A172 (cell line): ENCODE measurements at regions not wholly inside any gene's neighbourhood (a gene's known extent, or its start where the extent isn't known, plus 50 kb on each side); places are given as distances from the start of the nearest gene placed in this dataset.

Source experiments
- DNase-seq: peaks from one replicate; pipeline ENCODE4 v3.0.0-alpha.2; 2015; ENCODE audit warnings: low spot score

DNA sequence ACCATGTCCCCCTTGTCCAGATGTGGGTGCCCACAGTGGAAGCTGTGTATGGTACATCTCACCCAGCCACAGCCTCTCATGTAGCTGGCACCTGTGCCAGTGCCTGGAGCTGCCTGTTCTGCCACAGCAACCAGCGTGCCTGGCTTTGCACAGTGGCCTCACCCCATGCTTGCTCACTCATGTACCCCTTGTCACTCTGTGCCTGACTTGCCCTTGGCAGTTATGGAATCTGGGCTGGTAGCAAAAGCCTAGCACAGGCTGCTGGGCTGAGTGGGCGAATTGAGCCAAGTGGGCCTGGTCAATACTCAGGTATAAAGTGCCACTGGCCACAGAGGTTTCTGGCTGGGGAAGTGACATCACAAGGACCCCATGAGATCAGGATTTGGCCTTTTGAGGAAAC, 264.2 kb downstream of the INSC start:
- no peak for DNase-seq

DNA sequence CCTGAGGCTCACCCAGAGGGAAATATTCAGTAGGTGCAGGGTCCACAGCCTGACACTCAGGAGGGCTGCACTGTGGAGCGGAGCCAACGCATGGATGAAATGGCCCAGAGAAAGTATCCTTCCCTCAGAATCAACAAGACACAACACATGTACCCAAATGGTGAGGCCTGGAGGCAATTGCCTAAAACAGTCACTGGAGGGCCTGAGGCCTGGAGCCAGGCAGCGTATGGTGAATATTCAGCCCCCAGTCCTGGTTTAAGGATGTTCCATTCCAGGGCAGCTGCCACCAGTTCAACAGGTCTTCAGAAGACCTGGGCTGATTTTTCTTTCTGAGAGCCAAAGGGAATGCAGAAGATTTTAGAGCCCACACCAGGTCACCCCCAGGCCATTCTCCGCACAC, 264.8 kb downstream of the INSC start:
- DNase-seq, result no peak

DNA sequence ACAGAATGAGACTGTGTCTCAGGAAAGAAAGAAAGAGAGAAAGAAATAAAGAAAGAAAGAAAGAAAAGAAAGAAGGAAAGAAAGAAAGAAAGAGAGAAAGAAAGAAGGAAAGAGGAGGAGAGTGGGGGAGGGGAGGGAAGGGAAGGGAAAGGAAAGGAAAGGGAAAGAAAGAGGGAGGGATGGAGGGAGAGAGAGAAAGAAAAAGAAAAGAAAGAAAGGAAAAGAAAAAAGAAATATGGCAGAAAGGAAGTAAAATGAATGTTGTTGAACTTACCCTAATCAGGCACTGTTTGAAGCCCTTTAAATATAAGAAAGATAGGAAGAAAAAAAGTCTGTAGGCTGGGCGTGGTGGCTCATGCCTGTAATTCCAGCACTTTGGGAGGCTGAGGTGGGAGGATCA, 276.1 kb downstream of the INSC start:
- DNase-seq, result no peak

DNA sequence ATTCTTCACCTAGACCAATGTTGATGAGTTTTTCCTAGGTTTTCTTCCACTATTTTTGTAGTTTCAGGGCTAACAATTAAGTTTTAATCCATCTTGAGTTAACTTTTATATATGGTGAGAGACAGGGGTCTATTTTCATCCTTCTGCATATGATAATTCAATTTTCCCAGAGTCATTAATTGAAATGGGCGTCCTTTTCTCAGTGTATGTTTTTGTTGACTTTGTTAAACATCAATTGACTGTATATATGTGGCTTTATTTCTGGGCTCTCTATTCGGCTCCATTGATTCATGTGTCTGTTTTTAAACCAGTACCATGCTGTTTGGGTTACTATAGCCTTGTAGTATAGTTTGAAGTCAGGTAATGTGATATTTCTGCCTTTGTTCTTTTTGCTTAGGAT, 282.1 kb downstream of the INSC start:
- no peak for DNase-seq

DNA sequence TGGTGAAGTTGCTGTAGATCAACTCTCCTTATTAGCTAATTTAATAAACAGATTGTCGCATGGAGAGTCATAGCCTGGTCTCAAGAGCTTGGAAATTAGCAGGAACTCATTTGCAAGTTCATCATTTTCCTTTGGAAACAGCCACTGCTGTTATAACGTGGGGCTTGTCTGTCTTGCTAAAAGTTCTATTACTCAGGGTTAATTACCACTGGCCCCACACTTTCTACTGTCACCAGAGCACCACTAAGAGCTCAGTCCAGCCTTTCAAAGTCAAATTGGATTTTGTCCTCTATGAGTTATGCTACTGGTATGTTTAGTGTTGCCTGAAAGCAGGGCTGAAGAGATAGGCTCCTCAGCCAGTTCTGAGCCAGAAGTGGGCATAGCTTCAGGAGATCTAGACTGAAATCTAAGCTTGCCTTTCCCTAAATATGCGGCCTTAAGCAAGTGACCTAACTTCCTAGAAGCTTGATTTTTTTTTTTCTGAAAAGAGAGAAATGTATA, 292.2 kb downstream of the INSC start:
- no peak for DNase-seq

DNA sequence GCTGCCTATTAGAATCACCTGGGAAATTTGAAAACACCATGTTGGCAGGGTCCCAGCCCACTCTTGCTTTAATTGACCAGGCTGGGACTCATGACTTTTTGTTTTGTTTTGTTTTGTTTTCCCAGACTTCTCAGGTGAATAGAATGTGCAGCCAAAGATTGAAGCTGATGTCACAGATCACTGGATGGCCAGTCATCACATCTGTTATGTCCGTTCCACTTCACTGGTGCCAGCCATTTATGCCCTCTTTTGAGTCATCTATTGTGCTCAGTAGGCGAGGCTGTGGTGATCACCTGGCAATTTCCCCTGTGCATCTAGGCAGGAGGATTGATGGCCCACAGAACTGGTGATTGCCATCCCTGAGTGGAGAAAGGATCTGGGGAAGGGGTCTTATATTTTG, 297.3 kb downstream of the INSC start:
- DNase-seq, result no peak

DNA sequence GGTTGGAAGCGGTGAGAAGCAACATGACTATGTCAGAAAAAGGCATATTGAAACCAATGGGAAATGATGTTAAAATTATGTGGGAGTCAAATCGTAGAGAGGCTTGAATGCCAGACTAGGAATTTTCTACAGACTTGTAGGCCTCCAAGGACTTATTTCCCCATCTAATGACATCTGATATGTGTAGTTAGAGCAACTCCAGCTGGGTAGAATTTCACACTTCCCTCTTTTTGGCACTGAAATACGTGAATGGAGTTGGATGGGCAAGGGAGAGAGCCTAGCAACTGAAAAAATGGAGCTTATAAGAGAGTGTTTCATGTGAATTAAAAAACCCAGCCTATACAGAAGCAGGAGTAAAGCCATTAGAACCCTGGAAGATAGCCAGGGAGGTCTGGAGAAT, 304.2 kb downstream of the INSC start:
- no peak for DNase-seq

DNA sequence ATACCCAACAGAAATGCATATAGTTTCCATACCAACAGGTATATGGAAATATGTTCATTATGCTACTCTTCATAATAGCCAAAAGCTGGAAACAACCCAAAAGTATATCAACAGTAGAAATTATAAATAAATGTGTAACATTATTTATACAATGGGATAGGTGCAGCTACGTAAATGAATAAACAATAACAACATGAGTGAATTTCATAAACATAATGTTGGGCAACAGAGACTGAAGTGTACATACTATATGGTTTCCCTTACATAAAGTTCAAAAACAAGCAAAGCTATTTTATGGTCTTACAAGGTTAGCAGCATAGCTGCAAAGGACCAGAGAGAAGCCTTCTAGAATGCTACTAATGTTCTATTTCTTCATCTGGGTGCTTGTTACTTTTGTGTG, 305.0 kb downstream of the INSC start:
- DNase-seq, result no peak

DNA sequence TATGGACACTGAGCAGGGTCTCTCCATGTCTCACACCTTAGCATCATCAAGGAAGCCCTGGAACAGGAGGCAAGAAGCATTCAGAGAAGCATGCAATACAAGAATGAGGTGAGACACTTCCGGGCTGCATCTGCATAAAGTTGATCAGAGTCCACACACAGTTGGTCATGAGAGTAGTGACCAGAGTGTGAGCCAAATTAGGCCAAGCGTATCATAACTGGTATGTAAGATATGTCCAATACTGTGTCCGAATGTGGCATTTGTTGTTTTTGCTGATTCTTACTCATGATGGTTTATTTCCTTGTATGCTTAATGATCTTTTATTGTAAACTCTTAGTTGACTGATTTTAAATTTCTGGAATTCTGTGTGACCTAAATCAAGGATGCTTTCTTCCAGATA, 315.7 kb downstream of the INSC start:
- DNase-seq, result no peak

DNA sequence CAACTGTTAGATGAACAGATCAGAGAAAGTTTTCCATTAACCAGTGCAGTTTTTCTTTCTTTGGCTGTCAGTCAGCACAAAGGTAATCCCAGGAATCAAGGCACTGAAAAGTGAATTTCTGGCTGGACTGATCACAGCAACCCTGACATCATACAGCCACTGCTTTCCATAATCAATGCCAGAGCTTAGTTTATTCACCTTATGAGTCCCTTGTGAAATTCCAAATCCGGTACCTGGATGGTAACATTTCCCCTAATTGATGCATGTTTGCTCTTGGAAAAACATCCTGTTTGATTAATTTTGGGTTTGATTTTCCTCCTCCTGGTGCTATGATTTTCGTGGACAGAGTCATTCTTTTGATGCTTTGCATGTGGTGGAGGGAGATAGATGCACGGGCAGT, 319.8 kb downstream of the INSC start:
- DNase-seq, result no peak

DNA sequence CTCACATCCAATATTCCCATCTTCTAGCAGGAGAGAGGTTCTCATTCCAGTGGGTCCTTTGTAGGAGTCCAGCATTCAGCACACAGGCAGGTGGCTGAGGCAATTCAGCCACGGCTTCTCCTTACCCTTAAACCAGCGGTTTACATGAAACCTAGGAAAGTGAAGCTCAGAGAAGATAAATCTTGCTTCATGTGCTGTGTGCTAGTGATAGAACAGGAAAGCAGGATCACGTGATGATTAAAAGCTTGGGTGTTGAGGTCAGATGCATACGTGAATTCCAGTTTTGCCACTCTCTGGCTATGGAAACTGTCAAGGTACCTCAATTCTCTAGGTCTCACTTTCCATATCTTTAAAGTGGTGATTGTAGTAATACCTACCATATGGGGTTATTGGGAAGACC, 331.6 kb downstream of the INSC start:
- no peak for DNase-seq

DNA sequence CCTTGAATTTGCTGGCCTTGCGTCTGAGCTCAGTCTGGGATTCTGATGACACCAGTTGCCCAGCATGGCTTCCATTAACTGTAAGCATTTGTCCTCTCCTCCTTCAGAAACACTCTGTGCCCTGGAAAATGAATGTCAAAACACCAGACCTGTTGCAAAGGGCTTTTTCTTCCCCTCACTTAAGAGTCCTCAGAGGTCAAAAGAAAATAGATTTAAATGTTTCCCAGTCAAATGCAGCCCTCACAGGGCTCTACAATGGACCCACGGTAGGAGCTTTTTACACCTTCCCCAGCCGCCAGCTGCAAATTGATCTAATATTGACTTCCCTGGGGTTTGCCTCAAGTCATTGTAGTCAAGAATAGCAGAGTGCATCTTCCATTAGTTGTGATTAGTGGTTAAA, 332.2 kb downstream of the INSC start:
- DNase-seq, result no peak

DNA sequence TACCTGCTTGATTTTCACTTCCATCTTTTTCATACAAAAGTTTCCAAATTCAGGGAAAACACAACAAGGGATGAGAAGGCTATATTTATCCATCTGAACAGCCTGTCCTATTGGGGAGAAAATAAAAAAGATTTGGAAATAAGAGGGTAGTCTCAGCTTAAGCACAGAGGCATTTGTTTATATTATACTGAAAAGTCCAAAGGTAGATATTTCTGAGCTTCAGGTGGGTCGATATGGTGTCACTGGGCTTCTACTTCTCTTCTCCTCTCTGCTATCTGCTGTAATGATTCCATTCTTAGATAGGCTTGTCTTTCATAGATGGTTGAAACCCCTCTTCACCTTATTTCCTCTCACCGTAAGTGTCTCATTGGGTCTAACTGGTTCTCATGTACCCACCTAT, 337.0 kb downstream of the INSC start:
- no peak for DNase-seq

DNA sequence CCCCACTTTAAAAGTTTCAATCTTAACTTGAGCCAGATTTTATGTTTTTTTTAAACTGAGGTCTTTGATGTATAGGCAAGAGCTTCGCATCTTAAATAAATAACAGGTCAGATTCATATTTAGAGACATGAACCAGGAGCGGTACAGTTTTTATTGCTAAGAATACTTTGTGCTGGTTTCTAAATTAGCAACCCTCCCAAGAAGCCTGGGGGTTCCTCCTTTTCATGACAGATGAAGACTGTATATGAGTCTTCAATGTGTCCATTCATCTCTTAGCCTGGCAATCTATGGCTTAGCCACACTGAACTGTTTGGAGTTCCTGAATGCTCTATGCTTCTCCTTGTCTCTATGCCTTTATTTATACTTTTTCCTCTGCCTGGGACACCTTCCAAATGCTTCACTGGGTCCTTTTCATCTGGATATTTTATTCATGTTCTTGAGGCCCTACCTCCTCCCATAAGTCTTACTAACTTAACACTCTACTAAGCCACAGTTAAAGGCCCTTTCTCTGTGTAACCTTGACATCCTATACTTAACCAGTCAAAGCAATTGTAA, 338.6 kb downstream of the INSC start:
- DNase-seq, result no peak

DNA sequence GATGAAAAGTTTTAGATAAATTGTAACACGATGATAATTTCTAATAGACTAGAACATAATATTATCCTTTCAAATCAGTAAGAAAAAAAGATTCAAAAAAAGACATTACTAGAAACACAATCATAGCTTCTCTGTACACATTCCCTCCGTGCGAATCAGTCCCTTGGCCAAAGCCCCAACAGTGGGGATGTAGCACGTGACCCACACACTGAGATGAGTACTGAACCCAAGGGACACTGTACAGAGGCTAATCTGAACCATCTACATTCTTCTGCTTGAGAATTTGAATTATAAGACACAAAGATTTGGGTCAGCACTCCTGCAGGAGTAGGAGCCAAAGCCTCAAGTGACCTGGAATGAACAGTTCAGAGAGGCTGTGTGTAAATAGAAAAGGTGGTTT, 353.7 kb downstream of the INSC start:
- DNase-seq, result no peak

DNA sequence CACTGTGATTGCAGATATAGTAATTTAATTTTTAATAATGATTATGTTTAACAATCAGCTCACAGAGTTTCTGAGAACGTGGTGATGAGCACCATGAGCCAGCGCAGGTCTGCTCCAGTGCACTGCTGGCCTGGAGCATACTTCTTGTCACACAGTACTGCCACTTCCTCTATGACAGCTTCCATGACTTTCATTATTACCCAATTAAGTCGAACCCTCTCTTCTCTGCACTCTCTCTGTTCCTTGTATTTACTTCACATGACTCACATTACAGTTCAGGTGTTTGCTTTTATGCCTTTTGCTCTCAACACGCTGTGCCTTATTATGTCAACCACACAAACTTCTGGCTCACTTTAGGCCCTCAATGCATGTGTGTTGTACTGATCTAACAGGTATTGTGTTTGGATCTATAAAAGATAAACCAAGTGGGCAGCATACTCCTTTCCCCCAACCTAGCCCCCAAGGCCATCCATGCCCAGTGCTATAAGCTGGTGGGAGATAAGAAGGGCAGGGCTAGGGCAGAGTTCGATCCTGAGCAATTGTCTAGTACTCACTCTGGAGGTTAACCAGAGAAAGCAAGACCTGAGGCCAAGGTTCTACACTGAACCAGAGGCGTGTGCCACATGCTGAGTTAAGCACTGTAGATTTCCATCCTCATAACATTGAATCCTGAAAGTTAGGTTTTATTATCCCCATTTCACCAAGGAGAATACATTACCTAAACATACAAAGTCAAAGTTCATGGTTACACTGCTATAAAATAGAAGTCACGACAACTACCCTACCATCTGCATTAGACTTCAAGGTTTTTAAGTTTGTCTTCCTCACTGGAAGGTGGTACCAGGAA, 356.5 kb downstream of the INSC start:
- no peak for DNase-seq

DNA sequence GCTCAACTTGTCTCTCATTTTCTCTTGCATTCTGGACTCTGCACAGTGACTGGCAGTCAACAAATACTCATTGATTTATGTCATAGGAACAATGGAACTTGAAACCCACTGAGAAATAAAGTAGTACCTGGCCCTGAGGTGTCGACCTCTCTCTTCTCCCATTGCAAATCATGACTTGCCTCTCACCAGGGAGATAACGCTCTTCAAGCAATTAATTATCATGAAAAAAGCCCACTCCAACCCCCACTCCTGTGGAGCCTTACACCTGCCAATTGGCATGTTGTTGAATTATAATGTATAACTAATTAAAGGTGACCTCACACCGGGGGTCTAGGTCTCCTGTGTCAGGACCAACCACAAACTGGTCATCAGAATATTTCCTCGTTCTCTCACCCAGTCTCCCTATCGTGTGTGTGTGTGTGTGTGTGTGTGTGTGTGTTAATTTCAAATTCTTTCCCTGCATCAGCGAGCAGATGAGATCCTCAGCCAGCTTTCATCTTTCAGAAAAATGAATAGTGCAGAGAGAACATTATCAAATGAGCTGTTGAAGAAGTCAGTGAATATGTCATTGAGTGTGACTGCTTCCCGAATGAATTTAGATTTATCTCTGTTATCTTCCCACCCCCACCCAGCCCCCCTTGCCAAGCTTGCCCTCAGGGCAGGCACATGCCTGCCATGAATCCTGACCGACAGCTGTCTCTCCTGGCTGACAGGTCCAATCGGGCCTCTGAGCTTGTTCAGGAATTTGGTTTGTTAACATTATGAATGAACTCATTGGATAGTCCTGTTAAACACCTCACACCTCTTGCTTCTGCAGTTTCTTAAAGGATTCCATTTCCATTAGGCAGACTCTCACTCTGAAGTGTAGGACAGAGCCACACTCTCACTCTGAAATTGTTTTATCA, 357.4 kb downstream of the INSC start:
- DNase-seq, result no peak

DNA sequence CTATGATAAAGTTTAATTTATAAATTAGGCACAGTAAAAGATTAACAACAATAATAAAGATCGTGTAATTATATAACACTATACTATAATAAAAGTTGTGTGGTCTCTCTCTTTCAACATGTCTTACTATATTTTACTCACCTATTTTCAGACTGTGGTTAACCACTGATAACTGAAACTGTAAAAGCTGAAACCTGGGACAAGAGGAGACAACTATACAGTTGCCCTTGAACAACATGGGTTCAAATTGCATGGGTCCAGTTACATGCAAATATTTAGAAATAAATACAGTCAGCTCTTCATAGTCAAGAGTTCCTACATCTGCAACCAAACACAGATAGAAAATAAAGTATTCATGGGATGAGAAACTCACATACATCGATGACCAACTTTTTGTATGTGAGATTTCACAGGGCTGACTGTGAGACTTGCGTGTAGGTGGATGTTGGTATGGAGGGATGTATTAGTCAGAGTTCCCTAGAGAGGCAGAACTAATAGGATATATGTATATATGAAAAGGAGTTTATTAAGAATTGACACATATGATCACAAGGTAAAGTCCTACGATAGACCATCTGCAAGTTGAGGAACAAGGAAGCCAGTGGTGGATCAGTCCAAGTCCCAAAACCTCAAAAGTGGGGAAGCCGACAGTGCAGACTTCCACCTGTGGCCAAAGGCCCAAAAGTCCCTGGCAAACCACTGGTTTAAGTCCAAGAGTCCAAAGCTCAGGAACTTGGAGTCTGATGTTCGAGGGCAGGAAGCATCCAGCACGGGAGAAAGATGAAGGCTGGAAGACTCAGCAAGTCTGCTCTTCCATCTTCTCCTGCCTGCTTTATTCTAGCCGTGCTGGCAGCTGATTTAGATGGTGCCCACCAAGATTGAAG, 359.5 kb downstream of the INSC start:
- DNase-seq, result no peak

DNA sequence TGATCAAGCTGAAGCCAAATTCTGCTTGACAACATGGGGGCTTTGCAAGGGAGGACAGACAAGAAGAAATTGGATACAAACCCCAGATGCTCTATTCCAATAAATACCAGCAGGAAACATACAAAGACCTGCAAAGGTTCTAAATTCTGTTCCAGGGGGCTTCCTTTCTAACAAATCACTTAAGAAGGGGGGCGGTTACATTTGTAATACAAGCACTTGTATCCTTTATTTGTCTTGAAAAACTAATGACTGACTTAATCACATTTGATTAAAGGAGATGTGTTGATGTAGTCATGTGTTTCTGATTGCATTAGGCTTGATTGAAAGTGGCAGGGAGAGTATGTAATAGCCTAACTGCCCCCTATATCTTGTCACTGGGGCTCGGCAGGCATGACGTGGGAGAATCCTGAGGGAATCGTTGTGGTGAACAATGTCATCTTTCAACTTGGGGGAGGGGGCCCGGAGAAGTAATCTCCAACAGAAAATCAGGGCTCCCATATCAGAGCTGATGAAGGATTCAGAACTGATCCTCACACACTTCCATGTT, 361.7 kb downstream of the INSC start:
- DNase-seq, result no peak

DNA sequence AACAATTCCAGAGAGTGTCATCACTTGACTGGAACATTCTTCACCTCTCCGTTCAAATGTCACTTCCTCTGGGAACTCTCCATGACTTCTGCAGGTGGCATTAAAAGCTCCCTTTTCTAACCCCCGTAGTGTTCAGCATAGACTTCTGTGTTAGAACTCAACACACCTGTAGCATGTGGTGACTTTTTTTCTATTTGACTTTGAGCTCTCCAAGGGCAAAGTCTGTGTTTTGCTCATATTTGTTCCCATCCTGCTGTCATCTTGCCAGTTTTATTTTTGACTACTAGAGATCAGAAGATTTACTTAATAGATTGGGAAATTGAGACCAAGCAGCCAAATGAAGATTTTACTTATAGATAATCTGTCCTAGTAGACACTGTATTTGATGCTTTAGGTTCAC, 367.1 kb downstream of the INSC start:
- DNase-seq, result no peak

DNA sequence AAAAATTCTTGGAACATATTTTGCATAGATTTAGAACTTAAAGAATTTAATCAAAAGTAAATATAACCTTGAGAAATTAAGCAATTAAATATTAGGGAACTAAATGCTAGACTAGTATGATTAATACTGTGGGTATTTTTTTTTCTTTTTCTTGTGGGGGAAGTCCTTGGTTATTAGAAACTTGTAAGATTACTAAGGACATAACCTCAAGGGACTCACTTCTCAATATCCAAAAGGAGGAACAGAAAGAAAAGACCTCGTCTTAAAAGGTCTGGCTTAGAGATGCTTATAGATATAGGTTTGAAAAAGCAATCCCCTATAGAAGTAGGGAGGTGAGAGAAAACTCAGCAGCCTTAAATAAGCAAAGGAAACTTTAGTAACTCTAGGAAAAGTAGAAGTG, 368.5 kb downstream of the INSC start:
- no peak for DNase-seq
